ENCODE measurements at regions not wholly inside any gene's neighbourhood (a gene's known extent, or its start where the extent isn't known, plus 50 kb on each side); places are given as distances from the start of the nearest gene placed in this dataset.
A peak's percentile ranks its signal among the peaks of the same experiment; 100 is the strongest.
"Not testable (repeated sequence)": the region's sequence is repeated elsewhere in the genome, so short reads cannot be mapped to it uniquely, and the experiment has no call there.

GRCh38 chr7:32694182-32694581 lies 197.4 kb downstream of the KBTBD2 start:
- ChIA-PET RAD21 (ENCODE audit: low non-redundant PET in 1 of 2, low total read pairs in 2 of 2, uncharacterized antibody in 2 of 2, unreplicated experiment in 2 of 2) (no interaction called here), POLR2A (no interaction called here), CTCF (no interaction called here)
- BruUV-seq (replicated peaks): no TSS peak
- H3K4me2 ChIP-seq (ENCODE audit: low read length): no peak overlapping the region
- intact Hi-C loops (cut with micrococcal nuclease): loop anchor here (5.0 kb wide), 1 partner anchor 413 kb away; the partner anchor contains the start of gene RP9
- peaks cover 0 to 8% of the 10 kb centered on the region in 2 experiments; a peak in 1 of 4 replicates for H3K4me1 ChIP-seq (ENCODE audit: control insufficient read depth in 1 of 2, insufficient read depth in 2 of 2, low read length in 2 of 2)
- TF ChIP-seq CTCF (IDR thresholded peaks at IDR 0.05 in 2 of 3, conservative IDR thresholded peaks at IDR 0.05 in 1 of 3; ENCODE audit: borderline replicate concordance in 1 of 3, insufficient read depth in 1 of 3, low read depth in 2 of 3, low read length in 2 of 3) (no peak), SIN3A (IDR thresholded peaks at IDR 0.05; ENCODE audit: low read depth) (no peak), EGR1 (IDR thresholded peaks at IDR 0.05; ENCODE audit: low read depth) (no peak), SRF (IDR thresholded peaks at IDR 0.05; ENCODE audit: low read depth) (no peak), TCF7L2 (IDR thresholded peaks at IDR 0.05; ENCODE audit: borderline replicate concordance, extremely low read depth, insufficient read depth, insufficient read length) (no peak)
- no peak overlapping the region for H3K9ac ChIP-seq (ENCODE audit: low read length)
- DNase-seq (ENCODE audit: low read depth, low spot score) (no peak), ATAC-seq (no peak)
- no peaks in the 10 kb centered on the region for H4K20me1 ChIP-seq (ENCODE audit: insufficient read depth)
- no peak overlapping the region for H3K27ac ChIP-seq (ENCODE audit: low read depth, low read length)
- H3K79me2 ChIP-seq (ENCODE audit: insufficient read depth, low read length): no peaks in the 10 kb centered on the region
- H3K9me2 ChIP-seq (ENCODE audit: insufficient read depth): no peaks in the 10 kb centered on the region
- H3K27me3 ChIP-seq (ENCODE audit: insufficient read depth, low read length): no peaks in the 10 kb centered on the region
- no peaks in the 10 kb centered on the region for H3K36me3 ChIP-seq (ENCODE audit: control insufficient read depth in 1 of 2, insufficient read depth in 2 of 2, low read length in 2 of 2)
- H2AFZ ChIP-seq (ENCODE audit: low read depth, low read length, poor library complexity, severe bottlenecking): no peak overlapping the region
- no peak overlapping the region for H3K4me3 ChIP-seq (replicated peaks in 1 of 2; ENCODE audit: low read depth in 1 of 2, low read length in 2 of 2)
- H3K9me3 ChIP-seq (ENCODE audit: control insufficient read depth in 1 of 2, insufficient read depth in 1 of 2, low read depth in 1 of 2, low read length in 2 of 2): no peaks in the 10 kb centered on the region

DNA sequence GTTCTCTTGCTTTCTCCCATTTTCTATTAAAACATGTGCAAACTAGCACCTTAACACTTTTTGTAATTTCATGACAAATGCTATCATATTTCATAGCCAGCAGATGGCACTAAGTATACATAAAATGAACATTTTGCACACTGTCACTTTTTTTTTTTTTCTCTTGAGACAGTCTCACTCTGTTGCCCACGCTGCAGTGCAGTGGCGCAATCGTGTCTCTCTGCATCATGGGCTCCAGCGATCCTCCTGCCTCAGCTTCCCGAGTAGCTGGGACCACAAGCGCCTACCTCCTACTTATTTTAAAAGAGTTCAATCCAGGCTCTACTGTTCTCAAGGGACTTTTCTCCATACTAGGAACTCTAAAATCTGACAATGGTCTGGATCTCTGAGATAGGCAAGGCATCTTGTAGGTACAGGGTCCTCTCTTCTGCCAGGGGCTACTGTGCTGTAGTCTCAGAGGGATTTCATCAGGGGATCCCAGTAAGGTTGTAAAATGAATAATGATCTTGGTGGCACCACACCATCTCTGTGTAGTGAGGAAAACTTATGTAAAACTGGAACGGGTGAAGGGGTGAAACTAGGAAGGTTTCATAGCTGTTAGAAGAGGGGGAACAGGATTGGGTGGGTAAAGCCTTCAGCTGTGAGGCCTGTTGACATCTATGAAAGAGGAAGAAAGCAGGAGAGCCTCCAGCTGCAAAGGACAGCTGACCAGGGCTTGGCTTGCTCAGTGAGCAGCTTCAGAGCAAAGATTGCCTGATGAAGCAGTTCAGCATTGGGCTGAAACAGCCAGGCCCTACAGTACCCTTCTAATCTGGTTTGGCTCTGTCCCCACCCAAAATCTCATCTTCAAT lies 196.9 kb downstream of the AVL9 start:
- H3K27ac ChIP-seq (ENCODE audit: low read depth, low read length); H3K9me3 ChIP-seq (ENCODE audit: control insufficient read depth in 1 of 2, insufficient read depth in 1 of 2, low read depth in 1 of 2, low read length in 2 of 2); H3K4me3 ChIP-seq (replicated peaks in 1 of 2; ENCODE audit: low read depth in 1 of 2, low read length in 2 of 2); H3K27me3 ChIP-seq (ENCODE audit: insufficient read depth, low read length); H3K79me2 ChIP-seq (ENCODE audit: insufficient read depth, low read length); RAD21 ChIA-PET (ENCODE audit: low non-redundant PET in 1 of 2, low total read pairs in 2 of 2, uncharacterized antibody in 2 of 2, unreplicated experiment in 2 of 2); POLR2A ChIA-PET; H3K9ac ChIP-seq (ENCODE audit: low read length); BruUV-seq (replicated peaks); H4K20me1 ChIP-seq (ENCODE audit: insufficient read depth); H2AFZ ChIP-seq (ENCODE audit: low read depth, low read length, poor library complexity, severe bottlenecking); H3K9me2 ChIP-seq (ENCODE audit: insufficient read depth); DNase-seq (ENCODE audit: low read depth, low spot score); H3K36me3 ChIP-seq (ENCODE audit: control insufficient read depth in 1 of 2, insufficient read depth in 2 of 2, low read length in 2 of 2); H3K4me1 ChIP-seq (ENCODE audit: control insufficient read depth in 1 of 2, insufficient read depth in 2 of 2, low read length in 2 of 2): not testable (repeated sequence)
- H3K4me2 ChIP-seq (ENCODE audit: low read length): peak overlapping the region; percentile 9; the same call in 1 of the 2 replicates
- CTCF ChIA-PET: interaction anchor here (1.4 kb wide), 1 partner anchor 416 kb away, joined by 4 read pairs; no protein-coding TSS in a partner anchor
- intact Hi-C loops (cut with micrococcal nuclease): loop anchor here (5.0 kb wide), 1 partner anchor 415 kb away; the partner anchor contains the start of gene RP9
- TF ChIP-seq CTCF (IDR thresholded peaks at IDR 0.05 in 2 of 3, conservative IDR thresholded peaks at IDR 0.05 in 1 of 3; ENCODE audit: borderline replicate concordance in 1 of 3, insufficient read depth in 1 of 3, low read depth in 2 of 3, low read length in 2 of 3) (peak in 2 of 3 experiments; percentile 13 to 45; a peak in 3 of 6 replicates), CEBPB (IDR thresholded peaks at IDR 0.05; ENCODE audit: low read depth) (peak; percentile 43; the same call in 1 of the 2 replicates), RAD21 (IDR thresholded peaks at IDR 0.05; ENCODE audit: low read depth) (peak; percentile 63)
- ATAC-seq: peak; percentile 88

DNA sequence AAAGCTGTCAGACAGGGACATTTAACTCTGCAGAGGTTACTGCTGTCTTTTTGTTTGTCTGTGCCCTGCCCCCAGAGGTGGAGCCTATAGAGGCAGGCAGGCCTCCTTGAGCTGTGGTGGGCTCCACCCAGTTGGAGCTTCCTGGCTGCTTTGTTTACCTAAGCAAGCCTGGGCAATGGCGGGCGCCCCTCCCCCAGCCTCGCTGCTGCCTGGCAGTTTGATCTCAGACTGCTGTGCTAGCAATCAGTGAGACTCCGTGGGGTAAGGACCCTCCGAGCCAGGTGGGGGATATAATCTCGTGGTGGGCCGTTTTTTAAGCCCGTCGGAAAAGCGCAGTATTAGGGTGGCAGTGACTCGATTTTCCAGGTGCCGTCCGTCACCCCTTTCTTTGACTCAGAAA lies 192.8 kb downstream of the AVL9 start:
- ATAC-seq; H3K4me1 ChIP-seq (ENCODE audit: control insufficient read depth in 1 of 2, insufficient read depth in 2 of 2, low read length in 2 of 2); H3K4me3 ChIP-seq (replicated peaks in 1 of 2; ENCODE audit: low read depth in 1 of 2, low read length in 2 of 2); H3K9me3 ChIP-seq (ENCODE audit: control insufficient read depth in 1 of 2, insufficient read depth in 1 of 2, low read depth in 1 of 2, low read length in 2 of 2); CTCF ChIA-PET; H2AFZ ChIP-seq (ENCODE audit: low read depth, low read length, poor library complexity, severe bottlenecking); H3K36me3 ChIP-seq (ENCODE audit: control insufficient read depth in 1 of 2, insufficient read depth in 2 of 2, low read length in 2 of 2); DNase-seq (ENCODE audit: low read depth, low spot score); H3K27me3 ChIP-seq (ENCODE audit: insufficient read depth, low read length); H3K9ac ChIP-seq (ENCODE audit: low read length); H3K27ac ChIP-seq (ENCODE audit: low read depth, low read length); RAD21 ChIA-PET (ENCODE audit: low non-redundant PET in 1 of 2, low total read pairs in 2 of 2, uncharacterized antibody in 2 of 2, unreplicated experiment in 2 of 2); H4K20me1 ChIP-seq (ENCODE audit: insufficient read depth); H3K4me2 ChIP-seq (ENCODE audit: low read length); H3K9me2 ChIP-seq (ENCODE audit: insufficient read depth); POLR2A ChIA-PET; H3K79me2 ChIP-seq (ENCODE audit: insufficient read depth, low read length); BruUV-seq (replicated peaks); intact Hi-C loops (cut with micrococcal nuclease): not testable (repeated sequence)
